ENCODE measurements at regions not wholly inside any gene's neighbourhood (a gene's known extent, or its start where the extent isn't known, plus 50 kb on each side); places are given as distances from the start of the nearest gene placed in this dataset.

GRCh38 chr6:98539741-98540140 is 294.6 kb upstream of the POU3F2 start:
- Histone ChIP-seq H3K4me1 (ENCODE audit: control insufficient read depth, insufficient read depth, low read length) (peaks cover 4% of the 10 kb centered on the region), H3K27me3 (ENCODE audit: control insufficient read depth, insufficient read depth, low read length) (no peaks in the 10 kb centered on the region), H3K36me3 (ENCODE audit: control insufficient read depth, insufficient read depth, low read length) (no peaks in the 10 kb centered on the region), H3K9ac (ENCODE audit: low read depth, low read length) (no peak overlapping the region), H3K4me3 (ENCODE audit: low read depth, low read length) (no peak overlapping the region), H3K9me3 (ENCODE audit: control insufficient read depth, insufficient read depth, low read length) (no peaks in the 10 kb centered on the region)

DNA sequence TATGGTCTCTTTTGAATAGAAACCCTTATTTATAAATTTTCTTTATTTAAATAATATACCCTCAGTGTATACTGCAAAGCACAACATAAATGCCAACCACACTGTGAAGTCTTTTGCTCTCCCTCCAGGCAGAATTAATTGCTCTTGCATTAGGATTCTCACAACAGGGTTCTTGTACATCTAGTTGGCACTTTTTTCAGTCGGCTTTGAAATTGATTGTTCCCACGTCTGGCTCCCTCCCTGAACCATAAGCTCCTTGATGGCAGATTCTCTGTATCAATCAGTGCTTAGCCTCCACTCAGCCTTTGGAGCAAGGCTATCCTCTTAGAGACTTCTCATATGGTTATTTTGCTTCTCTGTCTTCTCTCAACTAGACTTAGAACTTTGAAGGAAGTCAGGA is 288.0 kb upstream of the POU3F2 start:
- Histone ChIP-seq H3K4me3 (ENCODE audit: low read depth, low read length) (no peak overlapping the region), H3K36me3 (ENCODE audit: control insufficient read depth, insufficient read depth, low read length) (no peaks in the 10 kb centered on the region), H3K27me3 (ENCODE audit: control insufficient read depth, insufficient read depth, low read length) (no peaks in the 10 kb centered on the region), H3K9me3 (ENCODE audit: control insufficient read depth, insufficient read depth, low read length) (no peaks in the 10 kb centered on the region), H3K4me1 (ENCODE audit: control insufficient read depth, insufficient read depth, low read length) (peaks cover 9% of the 10 kb centered on the region), H3K9ac (ENCODE audit: low read depth, low read length) (no peak overlapping the region)

- Histone ChIP-seq H3K4me3 (ENCODE audit: low read depth, low read length) (no peak overlapping the region), H3K36me3 (ENCODE audit: control insufficient read depth, insufficient read depth, low read length) (no peaks in the 10 kb centered on the region), H3K9me3 (ENCODE audit: control insufficient read depth, insufficient read depth, low read length) (no peaks in the 10 kb centered on the region), H3K9ac (ENCODE audit: low read depth, low read length) (no peak overlapping the region), H3K27me3 (ENCODE audit: control insufficient read depth, insufficient read depth, low read length) (no peaks in the 10 kb centered on the region), H3K4me1 (ENCODE audit: control insufficient read depth, insufficient read depth, low read length) (peaks cover 9% of the 10 kb centered on the region)
These were observed 287.2 kb upstream of the POU3F2 start for GRCh38 chr6:98547151-98547550.

- peaks cover 5% of the 10 kb centered on the region for H3K4me1 ChIP-seq (ENCODE audit: control insufficient read depth, insufficient read depth, low read length)
- H3K36me3 ChIP-seq (ENCODE audit: control insufficient read depth, insufficient read depth, low read length) = no peaks in the 10 kb centered on the region
- H3K27me3 ChIP-seq (ENCODE audit: control insufficient read depth, insufficient read depth, low read length) = no peaks in the 10 kb centered on the region
- H3K9ac ChIP-seq (ENCODE audit: low read depth, low read length) = peak overlapping the region; percentile 5
- no peaks in the 10 kb centered on the region for H3K9me3 ChIP-seq (ENCODE audit: control insufficient read depth, insufficient read depth, low read length)
- no peak overlapping the region for H3K4me3 ChIP-seq (ENCODE audit: low read depth, low read length)
These were observed 286.7 kb upstream of the POU3F2 start for GRCh38 chr6:98547634-98548033.

GRCh38 chr6:98548301-98548700 is 286.1 kb upstream of the POU3F2 start:
- H3K27me3 ChIP-seq (ENCODE audit: control insufficient read depth, insufficient read depth, low read length) = no peaks in the 10 kb centered on the region
- peaks cover 5% of the 10 kb centered on the region for H3K4me1 ChIP-seq (ENCODE audit: control insufficient read depth, insufficient read depth, low read length)
- H3K4me3 ChIP-seq (ENCODE audit: low read depth, low read length) = no peak overlapping the region
- H3K9ac ChIP-seq (ENCODE audit: low read depth, low read length) = no peak overlapping the region
- no peaks in the 10 kb centered on the region for H3K9me3 ChIP-seq (ENCODE audit: control insufficient read depth, insufficient read depth, low read length)
- no peaks in the 10 kb centered on the region for H3K36me3 ChIP-seq (ENCODE audit: control insufficient read depth, insufficient read depth, low read length)

DNA sequence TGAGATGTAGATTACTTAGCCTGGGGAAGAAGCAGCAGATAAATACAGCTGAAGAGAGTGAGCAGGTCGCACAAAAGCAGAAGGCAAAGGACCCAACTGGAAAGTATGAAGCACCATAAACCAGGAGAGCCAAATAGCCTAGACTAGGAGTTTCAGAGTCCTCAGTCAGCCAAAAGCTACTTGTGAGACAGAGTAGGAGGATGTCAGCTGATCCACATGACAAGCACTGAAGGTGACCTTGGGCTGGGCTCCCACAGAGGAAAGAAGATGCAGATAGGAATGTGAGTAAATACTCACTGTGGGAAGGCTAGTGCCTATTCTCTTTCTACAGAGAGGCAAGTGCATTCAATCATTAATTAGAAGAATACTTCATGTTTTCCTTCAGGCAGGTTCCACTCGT is 274.0 kb upstream of the POU3F2 start:
- H3K9ac ChIP-seq (ENCODE audit: low read depth, low read length) = no peak overlapping the region
- H3K4me1 ChIP-seq (ENCODE audit: control insufficient read depth, insufficient read depth, low read length) = peaks cover 7% of the 10 kb centered on the region

GRCh38 chr6:98560841-98561240 is 273.5 kb upstream of the POU3F2 start:
- H3K36me3 ChIP-seq (ENCODE audit: control insufficient read depth, insufficient read depth, low read length) = no peaks in the 10 kb centered on the region
- no peak overlapping the region for H3K9ac ChIP-seq (ENCODE audit: low read depth, low read length)
- peaks cover 7% of the 10 kb centered on the region for H3K4me1 ChIP-seq (ENCODE audit: control insufficient read depth, insufficient read depth, low read length)

More for the DNA sequence above, 274.0 kb upstream of the POU3F2 start:
- no peaks in the 10 kb centered on the region for H3K36me3 ChIP-seq (ENCODE audit: control insufficient read depth, insufficient read depth, low read length)
- no peak overlapping the region for H3K4me3 ChIP-seq (ENCODE audit: low read depth, low read length)
- no peaks in the 10 kb centered on the region for H3K27me3 ChIP-seq (ENCODE audit: control insufficient read depth, insufficient read depth, low read length)
- H3K9me3 ChIP-seq (ENCODE audit: control insufficient read depth, insufficient read depth, low read length) = no peaks in the 10 kb centered on the region

GRCh38 chr6:98566126-98566525 is 268.2 kb upstream of the POU3F2 start:
- H3K36me3 ChIP-seq (ENCODE audit: control insufficient read depth, insufficient read depth, low read length) = no peaks in the 10 kb centered on the region
- H3K27me3 ChIP-seq (ENCODE audit: control insufficient read depth, insufficient read depth, low read length) = no peaks in the 10 kb centered on the region
- H3K9me3 ChIP-seq (ENCODE audit: control insufficient read depth, insufficient read depth, low read length) = no peaks in the 10 kb centered on the region
- no peak overlapping the region for H3K9ac ChIP-seq (ENCODE audit: low read depth, low read length)
- H3K4me3 ChIP-seq (ENCODE audit: low read depth, low read length) = no peak overlapping the region
- H3K4me1 ChIP-seq (ENCODE audit: control insufficient read depth, insufficient read depth, low read length) = no peaks in the 10 kb centered on the region

More at GRCh38 chr6:98560841-98561240, 273.5 kb upstream of the POU3F2 start:
- Histone ChIP-seq H3K9me3 (ENCODE audit: control insufficient read depth, insufficient read depth, low read length) (no peaks in the 10 kb centered on the region), H3K27me3 (ENCODE audit: control insufficient read depth, insufficient read depth, low read length) (no peaks in the 10 kb centered on the region), H3K4me3 (ENCODE audit: low read depth, low read length) (no peak overlapping the region)

DNA sequence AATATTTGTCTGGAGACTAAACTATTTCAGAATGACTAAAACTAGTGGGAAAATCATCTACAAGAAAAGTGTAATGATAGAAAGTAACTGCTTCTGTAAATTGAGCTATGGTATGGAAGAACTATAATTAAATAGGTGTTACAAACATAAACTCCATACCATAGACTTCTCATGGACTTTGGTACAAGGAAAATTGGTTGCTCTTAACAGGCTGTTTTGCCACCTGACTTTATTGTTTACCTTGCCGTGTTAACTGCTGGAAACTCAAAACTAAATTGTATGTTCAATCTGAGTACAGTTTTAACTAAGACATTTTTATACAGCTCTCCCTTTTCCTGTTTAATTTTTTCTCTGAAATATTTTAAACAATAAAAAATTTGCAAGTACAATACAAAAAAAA is 261.8 kb upstream of the POU3F2 start:
- no peak overlapping the region for H3K4me3 ChIP-seq (ENCODE audit: low read depth, low read length)
- H3K4me1 ChIP-seq (ENCODE audit: control insufficient read depth, insufficient read depth, low read length) = no peaks in the 10 kb centered on the region
- H3K27me3 ChIP-seq (ENCODE audit: control insufficient read depth, insufficient read depth, low read length) = no peaks in the 10 kb centered on the region
- H3K9ac ChIP-seq (ENCODE audit: low read depth, low read length) = no peak overlapping the region
- H3K9me3 ChIP-seq (ENCODE audit: control insufficient read depth, insufficient read depth, low read length) = no peaks in the 10 kb centered on the region
- H3K36me3 ChIP-seq (ENCODE audit: control insufficient read depth, insufficient read depth, low read length) = no peaks in the 10 kb centered on the region

DNA sequence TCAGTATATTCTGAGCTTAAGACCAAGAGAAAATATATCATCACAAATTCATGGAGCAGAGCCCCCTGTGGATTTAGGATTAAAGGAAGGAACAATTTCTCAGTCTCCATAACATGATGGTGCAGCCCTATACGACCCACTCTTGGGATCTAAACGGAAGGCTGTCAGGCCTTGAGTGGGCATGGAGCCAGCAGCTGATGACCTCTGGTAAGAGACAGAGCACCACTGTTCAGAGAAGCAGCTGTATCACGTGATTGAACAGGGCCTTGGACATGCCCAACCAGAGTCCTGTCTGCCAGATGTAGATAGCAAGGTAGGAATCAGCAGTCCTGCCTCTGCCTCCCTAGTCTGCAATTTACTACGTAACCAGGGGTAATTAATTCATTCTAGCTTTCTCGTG is 259.4 kb upstream of the POU3F2 start:
- Histone ChIP-seq H3K4me1 (ENCODE audit: control insufficient read depth, insufficient read depth, low read length) (no peaks in the 10 kb centered on the region), H3K9ac (ENCODE audit: low read depth, low read length) (no peak overlapping the region), H3K27me3 (ENCODE audit: control insufficient read depth, insufficient read depth, low read length) (no peaks in the 10 kb centered on the region), H3K4me3 (ENCODE audit: low read depth, low read length) (no peak overlapping the region), H3K36me3 (ENCODE audit: control insufficient read depth, insufficient read depth, low read length) (no peaks in the 10 kb centered on the region), H3K9me3 (ENCODE audit: control insufficient read depth, insufficient read depth, low read length) (no peaks in the 10 kb centered on the region)

DNA sequence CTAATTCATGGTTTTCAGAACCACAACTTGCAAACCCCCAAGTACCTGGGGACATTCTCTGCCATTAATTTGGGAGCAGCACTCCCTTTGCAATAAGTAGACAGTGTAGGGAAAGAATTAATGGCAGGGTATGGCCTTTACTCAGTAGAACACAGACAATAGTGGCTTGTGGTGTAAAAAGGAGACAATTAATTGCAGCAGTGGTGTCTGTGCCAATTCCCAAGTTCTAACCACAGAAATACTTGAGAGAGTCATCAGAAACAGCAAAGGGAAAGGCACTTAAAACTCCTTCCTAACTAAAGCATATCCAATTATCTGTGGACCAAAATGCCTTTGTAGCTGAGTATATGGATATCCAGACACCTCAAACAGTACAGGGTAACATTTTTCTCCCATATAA is 257.6 kb upstream of the POU3F2 start:
- Histone ChIP-seq H3K9me3 (ENCODE audit: control insufficient read depth, insufficient read depth, low read length) (no peaks in the 10 kb centered on the region), H3K27me3 (ENCODE audit: control insufficient read depth, insufficient read depth, low read length) (no peaks in the 10 kb centered on the region), H3K36me3 (ENCODE audit: control insufficient read depth, insufficient read depth, low read length) (no peaks in the 10 kb centered on the region), H3K9ac (ENCODE audit: low read depth, low read length) (no peak overlapping the region), H3K4me1 (ENCODE audit: control insufficient read depth, insufficient read depth, low read length) (no peaks in the 10 kb centered on the region), H3K4me3 (ENCODE audit: low read depth, low read length) (no peak overlapping the region)

- Histone ChIP-seq H3K4me1 (ENCODE audit: control insufficient read depth, insufficient read depth, low read length) (no peaks in the 10 kb centered on the region), H3K9me3 (ENCODE audit: control insufficient read depth, insufficient read depth, low read length) (no peaks in the 10 kb centered on the region), H3K9ac (ENCODE audit: low read depth, low read length) (no peak overlapping the region), H3K36me3 (ENCODE audit: control insufficient read depth, insufficient read depth, low read length) (no peaks in the 10 kb centered on the region), H3K4me3 (ENCODE audit: low read depth, low read length) (no peak overlapping the region), H3K27me3 (ENCODE audit: control insufficient read depth, insufficient read depth, low read length) (no peaks in the 10 kb centered on the region)
These were observed 256.4 kb upstream of the POU3F2 start for GRCh38 chr6:98578016-98578415.

- Histone ChIP-seq H3K4me1 (ENCODE audit: control insufficient read depth, insufficient read depth, low read length) (no peaks in the 10 kb centered on the region), H3K9ac (ENCODE audit: low read depth, low read length) (no peak overlapping the region), H3K9me3 (ENCODE audit: control insufficient read depth, insufficient read depth, low read length) (no peaks in the 10 kb centered on the region), H3K27me3 (ENCODE audit: control insufficient read depth, insufficient read depth, low read length) (no peaks in the 10 kb centered on the region), H3K36me3 (ENCODE audit: control insufficient read depth, insufficient read depth, low read length) (no peaks in the 10 kb centered on the region), H3K4me3 (ENCODE audit: low read depth, low read length) (no peak overlapping the region)
These were observed 255.3 kb upstream of the POU3F2 start for GRCh38 chr6:98579079-98579478.
